ENCODE measurements at regions not wholly inside any gene's neighbourhood (a gene's known extent, or its start where the extent isn't known, plus 50 kb on each side); places are given as distances from the start of the nearest gene placed in this dataset.

DNA sequence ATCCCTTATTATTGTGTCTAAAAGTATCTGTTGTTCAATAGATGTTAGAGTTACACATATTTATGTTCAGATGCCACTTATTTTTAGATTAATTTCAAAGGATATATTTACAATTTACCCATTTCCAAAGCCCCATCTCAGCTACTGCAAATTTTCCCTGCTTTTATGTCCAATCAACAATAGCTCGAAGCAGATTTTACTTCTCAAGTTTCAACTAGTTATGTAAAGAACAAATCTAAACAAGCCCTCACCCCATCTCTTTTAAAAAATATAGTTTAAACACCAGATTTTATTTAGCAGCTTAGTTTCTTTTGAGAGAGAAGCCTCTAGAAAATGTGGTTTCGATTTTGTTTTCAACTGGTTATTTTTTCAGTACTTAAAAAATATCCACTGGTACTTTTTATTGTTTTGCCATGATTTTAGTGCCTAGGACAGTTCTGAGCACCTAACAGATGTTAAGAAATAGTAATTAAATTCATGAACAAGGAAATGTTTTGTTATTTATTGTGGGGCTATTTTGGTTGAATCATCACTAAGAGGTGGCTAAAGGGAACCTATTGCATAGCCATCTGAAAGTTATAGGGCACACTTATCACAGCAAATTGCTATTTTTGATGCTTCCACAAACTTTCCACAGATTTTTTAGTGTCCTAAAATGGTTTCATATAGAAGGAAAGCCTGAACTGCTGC is 96.2 kb upstream of the BMP4 start:
- Histone ChIP-seq H3K36me3 (no peaks in the 10 kb centered on the region), H3K4me3 (no peak overlapping the region), H3K9me3 (no peaks in the 10 kb centered on the region), H3K27me3 (replicated peaks in 1 of 7) (no peaks in the 10 kb centered on the region), H3K27ac (no peak overlapping the region), H3K4me1 (no peaks in the 10 kb centered on the region)
- TF ChIP-seq POLR2A (IDR thresholded peaks at IDR 0.05): no peak
- TF ChIP-seq, protein P1, sequence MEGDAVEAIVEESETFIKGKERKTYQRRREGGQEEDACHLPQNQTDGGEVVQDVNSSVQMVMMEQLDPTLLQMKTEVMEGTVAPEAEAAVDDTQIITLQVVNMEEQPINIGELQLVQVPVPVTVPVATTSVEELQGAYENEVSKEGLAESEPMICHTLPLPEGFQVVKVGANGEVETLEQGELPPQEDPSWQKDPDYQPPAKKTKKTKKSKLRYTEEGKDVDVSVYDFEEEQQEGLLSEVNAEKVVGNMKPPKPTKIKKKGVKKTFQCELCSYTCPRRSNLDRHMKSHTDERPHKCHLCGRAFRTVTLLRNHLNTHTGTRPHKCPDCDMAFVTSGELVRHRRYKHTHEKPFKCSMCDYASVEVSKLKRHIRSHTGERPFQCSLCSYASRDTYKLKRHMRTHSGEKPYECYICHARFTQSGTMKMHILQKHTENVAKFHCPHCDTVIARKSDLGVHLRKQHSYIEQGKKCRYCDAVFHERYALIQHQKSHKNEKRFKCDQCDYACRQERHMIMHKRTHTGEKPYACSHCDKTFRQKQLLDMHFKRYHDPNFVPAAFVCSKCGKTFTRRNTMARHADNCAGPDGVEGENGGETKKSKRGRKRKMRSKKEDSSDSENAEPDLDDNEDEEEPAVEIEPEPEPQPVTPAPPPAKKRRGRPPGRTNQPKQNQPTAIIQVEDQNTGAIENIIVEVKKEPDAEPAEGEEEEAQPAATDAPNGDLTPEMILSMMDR (IDR thresholded peaks at IDR 0.05 in 8 of 11, conservative IDR thresholded peaks at IDR 0.05 in 3 of 11): no peak
- no peak for TF ChIP-seq POLR2AphosphoS5 (IDR thresholded peaks at IDR 0.05)
- intact Hi-C loops (cut with DNase I; ENCODE audit: low total_unique reads): no loop called here
- 76 to 89% (median 82%) methylated on average over 2 of the region's 2 CpGs for WGBS, 5 donors
- DNase-seq: no peak

DNA sequence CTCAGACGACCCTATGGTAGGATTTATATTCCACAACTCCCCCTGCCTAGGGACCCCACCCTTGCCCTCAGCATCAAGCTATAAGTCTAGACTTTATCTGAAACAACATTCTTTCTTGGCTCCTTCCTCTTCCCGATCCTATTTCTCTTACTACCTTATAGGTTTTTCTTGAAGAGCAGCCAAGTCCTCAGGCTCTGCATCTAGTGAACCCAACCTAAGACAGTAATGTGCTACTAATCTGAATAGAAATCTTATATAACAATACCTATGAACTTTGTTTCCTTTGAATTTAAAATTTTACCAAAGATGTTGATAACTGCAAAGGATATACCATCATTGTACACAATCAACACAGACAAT is 96.7 kb upstream of the BMP4 start:
- 53 to 64% (median 57%) methylated on average over 2 of the region's 2 CpGs for WGBS, 5 donors

DNA sequence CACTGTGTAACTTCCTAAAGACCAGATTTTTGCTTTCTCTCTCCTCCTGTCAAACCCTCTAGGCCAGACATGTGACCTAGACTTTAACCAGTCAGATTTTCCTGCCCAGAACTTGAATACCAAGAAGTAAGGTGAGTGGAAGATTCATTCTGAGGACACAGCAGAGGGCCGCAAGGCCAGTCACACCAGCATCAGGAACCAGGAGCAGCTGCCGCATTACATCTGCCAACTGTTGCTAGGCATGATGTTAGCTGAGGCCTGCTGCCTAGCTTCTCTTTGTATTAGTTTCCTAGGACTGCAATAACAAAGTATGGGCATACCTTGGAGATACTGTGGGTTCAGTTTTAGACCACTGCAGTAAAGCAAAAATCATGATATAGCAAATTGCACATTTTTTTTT is 101.9 kb upstream of the BMP4 start:
- H3K27ac ChIP-seq: no peak overlapping the region
- no peak for DNase-seq
- H3K36me3 ChIP-seq: no peaks in the 10 kb centered on the region
- intact Hi-C loops (cut with DNase I; ENCODE audit: low total_unique reads): no loop called here
- no peaks in the 10 kb centered on the region for H3K9me3 ChIP-seq
- no peaks in the 10 kb centered on the region for H3K4me1 ChIP-seq
- 93 to 98% (median 95%) methylated on average over 2 of the region's 2 CpGs for WGBS, 5 donors
- TF ChIP-seq, protein P1 (IDR thresholded peaks at IDR 0.05 in 8 of 11, conservative IDR thresholded peaks at IDR 0.05 in 3 of 11): no peak
- TF ChIP-seq POLR2AphosphoS5 (IDR thresholded peaks at IDR 0.05): no peak
- TF ChIP-seq POLR2A (IDR thresholded peaks at IDR 0.05): no peak
- no peaks in the 10 kb centered on the region for H3K27me3 ChIP-seq (replicated peaks in 1 of 7)
- no peak overlapping the region for H3K4me3 ChIP-seq

More for the DNA sequence above, 96.7 kb upstream of the BMP4 start:
- DNase-seq: no peak
- Histone ChIP-seq H3K27ac (no peak overlapping the region), H3K27me3 (replicated peaks in 1 of 7) (no peaks in the 10 kb centered on the region), H3K4me1 (no peaks in the 10 kb centered on the region), H3K4me3 (no peak overlapping the region), H3K9me3 (no peaks in the 10 kb centered on the region), H3K36me3 (no peaks in the 10 kb centered on the region)
- intact Hi-C loops (cut with DNase I; ENCODE audit: low total_unique reads): no loop called here
- TF ChIP-seq POLR2AphosphoS5 (IDR thresholded peaks at IDR 0.05): no peak
- TF ChIP-seq, protein P1 (IDR thresholded peaks at IDR 0.05 in 8 of 11, conservative IDR thresholded peaks at IDR 0.05 in 3 of 11): no peak
- no peak for TF ChIP-seq POLR2A (IDR thresholded peaks at IDR 0.05)

DNA sequence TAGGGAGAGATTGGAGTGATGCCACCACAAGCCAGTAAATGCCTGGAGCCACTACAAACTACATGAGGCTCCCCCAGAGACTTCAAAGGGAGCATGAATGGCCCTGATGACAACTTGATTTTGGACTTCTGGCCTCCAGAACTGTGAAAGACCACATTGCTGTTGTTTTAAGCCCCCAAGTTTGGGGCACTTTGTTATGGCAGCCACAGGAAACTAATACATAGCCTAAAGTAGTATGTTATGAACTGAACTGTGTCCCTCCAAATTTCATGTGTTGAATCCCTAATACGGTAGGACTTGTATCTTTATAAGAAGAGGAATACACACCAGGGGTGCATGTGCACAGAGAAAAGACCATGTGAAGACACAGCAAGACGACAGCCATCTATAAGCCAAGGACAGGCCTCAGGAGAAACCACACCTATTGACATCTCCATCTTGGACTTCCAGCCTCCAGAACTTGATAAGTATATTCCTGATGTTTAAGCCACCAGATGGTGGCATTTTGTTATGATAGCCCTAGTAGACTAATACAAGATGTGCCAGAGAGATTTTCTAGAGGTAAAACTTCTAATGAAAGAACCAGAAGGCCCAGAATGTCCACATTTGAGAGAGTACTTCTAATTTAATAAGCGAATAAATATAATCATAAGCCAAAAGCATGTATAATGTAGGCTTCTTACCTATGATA is 127.1 kb upstream of the BMP4 start:
- H3K9me3 ChIP-seq: no peaks in the 10 kb centered on the region
- H3K4me3 ChIP-seq: no peak overlapping the region
- no peak overlapping the region for H3K27ac ChIP-seq
- H3K36me3 ChIP-seq: no peaks in the 10 kb centered on the region
- no peak for DNase-seq
- no peaks in the 10 kb centered on the region for H3K4me1 ChIP-seq
- intact Hi-C loops (cut with DNase I; ENCODE audit: low total_unique reads): no loop called here
- TF ChIP-seq POLR2AphosphoS5 (IDR thresholded peaks at IDR 0.05) (no peak), POLR2A (IDR thresholded peaks at IDR 0.05) (no peak)
- TF ChIP-seq, protein P1 (IDR thresholded peaks at IDR 0.05 in 8 of 11, conservative IDR thresholded peaks at IDR 0.05 in 3 of 11): no peak
- WGBS, 5 donors: 85 to 96% (median 90%) methylated on average over 3 of the region's 3 CpGs
- H3K27me3 ChIP-seq (replicated peaks in 1 of 7): no peaks in the 10 kb centered on the region

All from spleen (tissue), 11 donors.